Mammary epithelial cell (primary cell): ENCODE measurements at regions not wholly inside any gene's neighbourhood (a gene's known extent, or its start where the extent isn't known, plus 50 kb on each side); places are given as distances from the start of the nearest gene placed in this dataset.

Experiments
- CTCF ChIP-seq, 2 donors: IDR thresholded peaks in 1 of 2; conservative IDR thresholded peaks in 1 of 2; 2 replicates each; pipeline ENCODE4 v1.5.1; 2011 to 2012; ENCODE audit warnings: inconsistent platforms in 2 of 2, low read length in 2 of 2, mild to moderate bottlenecking in 2 of 2, control low read depth in 1 of 2, low read depth in 1 of 2; ENCODE audit not compliant: insufficient read depth in 1 of 2; ENCODE audit errors: extremely low read depth in 1 of 2
- EZH2 ChIP-seq: IDR thresholded peaks from 2 replicates; pipeline ENCODE4 v1.6.1; 2012; ENCODE audit warnings: low read length, inconsistent platforms, borderline replicate concordance

GRCh38 chr4:25991340-25991739, 77.3 kb downstream of the SMIM20 start:
- TF ChIP-seq CTCF (conservative IDR thresholded peaks at IDR 0.05 in 1 of 2, IDR thresholded peaks at IDR 0.05 in 1 of 2; ENCODE audit: extremely low read depth in 1 of 2, insufficient read depth in 1 of 2, low read depth in 1 of 2, low read length in 2 of 2) (no peak), EZH2 (no peak)
